ENCODE measurements at regions not wholly inside any gene's neighbourhood (a gene's known extent, or its start where the extent isn't known, plus 50 kb on each side); places are given as distances from the start of the nearest gene placed in this dataset.

DNA sequence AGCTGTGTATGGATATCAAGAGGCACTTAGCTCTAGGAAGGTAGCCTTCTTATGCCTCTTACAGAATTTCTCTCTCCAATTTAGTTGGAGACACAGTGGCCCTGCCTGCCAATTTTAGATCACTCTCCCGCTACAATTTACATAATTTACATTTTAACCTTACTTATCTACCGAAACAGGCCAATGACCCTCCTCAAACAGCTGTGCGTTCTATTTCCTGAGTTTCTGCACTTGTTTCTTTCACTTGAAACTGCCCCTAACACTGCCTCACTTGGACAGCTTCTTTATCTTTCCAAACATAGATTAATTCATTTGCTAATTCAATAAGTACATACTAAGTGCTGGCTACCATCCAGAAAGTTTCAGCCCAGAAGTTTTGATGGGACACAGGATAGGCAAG lies 52.9 kb upstream of the HDDC2 start:
- no peak overlapping the region for H3K4me3 ChIP-seq
- no peaks in the 10 kb centered on the region for H3K36me3 ChIP-seq
- no peaks in the 10 kb centered on the region for H3K4me1 ChIP-seq
- peaks cover 0 to 4% (median 0%) of the 10 kb centered on the region in 4 donors for H3K27me3 ChIP-seq
- no peak for ATAC-seq
- intact Hi-C loops (cut with DNase I): no loop called here
- no peak for FAIRE-seq
- 48 to 65% methylated on average over 3 of the region's 3 CpGs for WGBS, 2 donors
- no peak overlapping the region for H3K27ac ChIP-seq
- DNase-seq: no peak
- TF ChIP-seq CTCF (IDR thresholded peaks at IDR 0.05): no peak
- H3K9me3 ChIP-seq: no peaks in the 10 kb centered on the region

DNA sequence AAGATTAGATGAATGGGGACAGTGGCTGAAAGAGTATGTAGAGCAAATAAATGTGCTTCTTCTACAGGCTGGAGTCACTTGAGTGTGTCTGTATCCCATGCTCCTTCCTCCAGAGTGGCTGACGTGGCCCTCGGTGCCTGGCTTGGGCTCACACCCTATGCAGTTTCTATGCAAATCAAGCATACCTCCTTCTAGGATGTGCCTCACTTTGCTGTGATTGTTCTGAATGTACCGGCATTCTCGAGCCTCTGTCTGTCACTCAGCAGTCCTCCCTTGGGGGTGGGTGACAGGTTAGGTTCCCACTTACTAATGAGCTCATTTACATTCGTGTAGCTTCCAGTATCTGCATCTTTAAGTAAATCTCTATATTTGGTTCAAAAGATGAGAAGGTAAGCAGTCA lies 55.1 kb upstream of the HDDC2 start:
- WGBS, 2 donors: 24 to 37% methylated on average over 5 of the region's 5 CpGs

GRCh38 chr6:125357515-125358256 lies 55.9 kb upstream of the HDDC2 start:
- ATAC-seq (no peak), FAIRE-seq (no peak), DNase-seq (no peak)
- Histone ChIP-seq H3K4me1 (peaks cover 0 to under 1% (median 0%) of the 10 kb centered on the region in 3 donors), H3K27me3 (peaks cover 0 to 4% (median 0%) of the 10 kb centered on the region in 4 donors), H3K27ac (no peak overlapping the region), H3K4me3 (no peak overlapping the region), H3K36me3 (no peaks in the 10 kb centered on the region), H3K9me3 (no peaks in the 10 kb centered on the region)
- intact Hi-C loops (cut with DNase I): no loop called here
- WGBS, 2 donors: 31 to 38% methylated on average over 8 of the region's 8 CpGs
- TF ChIP-seq CTCF (IDR thresholded peaks at IDR 0.05): no peak

More for the DNA sequence above, 55.1 kb upstream of the HDDC2 start:
- Histone ChIP-seq H3K27ac (no peak overlapping the region), H3K36me3 (no peaks in the 10 kb centered on the region), H3K4me1 (no peaks in the 10 kb centered on the region), H3K9me3 (no peaks in the 10 kb centered on the region), H3K27me3 (peaks cover 0 to 4% (median 0%) of the 10 kb centered on the region in 4 donors), H3K4me3 (no peak overlapping the region)
- DNase-seq (no peak), FAIRE-seq (no peak), ATAC-seq (no peak)
- intact Hi-C loops (cut with DNase I): no loop called here
- TF ChIP-seq CTCF (IDR thresholded peaks at IDR 0.05): no peak

DNA sequence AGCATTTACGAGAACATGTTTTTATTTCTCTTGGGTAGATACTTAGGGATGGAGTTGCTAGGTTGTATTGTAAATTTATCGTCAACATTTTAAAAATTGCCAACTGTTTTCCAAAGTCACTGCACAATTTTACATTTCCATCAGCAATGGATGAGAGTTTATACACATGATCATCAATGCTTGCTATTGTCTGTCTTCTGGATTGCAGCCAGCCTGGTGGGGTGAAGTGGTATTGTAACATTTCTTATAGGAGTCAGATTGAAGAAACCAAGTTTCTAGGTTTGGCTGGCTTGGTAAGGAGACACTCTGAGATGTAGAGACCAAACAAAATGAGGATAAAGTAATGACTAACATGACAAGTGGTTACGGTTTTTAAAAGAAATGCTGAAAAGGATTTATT lies 57.1 kb upstream of the HDDC2 start:
- intact Hi-C loops (cut with DNase I): no loop called here
- no peak overlapping the region for H3K4me3 ChIP-seq
- no peaks in the 10 kb centered on the region for H3K9me3 ChIP-seq
- FAIRE-seq: no peak
- H3K36me3 ChIP-seq: no peaks in the 10 kb centered on the region
- WGBS, 2 donors: 84 to 88% methylated on average over 3 of the region's 3 CpGs
- H3K4me1 ChIP-seq: peaks cover 0 to 4% (median 0%) of the 10 kb centered on the region in 3 donors
- no peak overlapping the region for H3K27ac ChIP-seq
- no peak for TF ChIP-seq CTCF (IDR thresholded peaks at IDR 0.05)
- no peak for ATAC-seq
- DNase-seq: no peak
- H3K27me3 ChIP-seq: peaks cover 0 to under 1% (median 0%) of the 10 kb centered on the region in 4 donors

DNA sequence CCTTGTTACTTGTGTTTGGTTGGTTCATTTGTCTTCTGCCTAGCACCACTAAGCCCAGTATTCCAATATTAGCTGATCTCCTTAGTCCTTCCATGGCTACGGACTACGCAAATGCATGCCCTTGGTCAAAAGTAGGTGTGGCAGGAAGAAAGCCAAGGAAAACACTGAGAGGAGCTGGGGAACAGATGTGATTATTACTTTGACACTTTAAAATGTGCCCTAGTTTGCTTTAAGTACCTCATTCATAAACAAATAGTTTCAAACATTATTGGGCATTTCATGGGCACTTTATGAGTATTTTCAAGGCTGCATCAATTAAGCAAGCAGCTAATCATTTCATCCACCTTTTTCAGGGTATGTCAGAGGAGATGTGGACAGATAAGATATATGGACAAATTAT lies 60.1 kb upstream of the HDDC2 start:
- DNase-seq (no peak), FAIRE-seq (no peak)

More for the DNA sequence above, 60.1 kb upstream of the HDDC2 start:
- intact Hi-C loops (cut with DNase I): no loop called here
- H3K4me1 ChIP-seq: peaks cover 0 to 4% (median 0%) of the 10 kb centered on the region in 3 donors
- H3K9me3 ChIP-seq: no peaks in the 10 kb centered on the region
- H3K27me3 ChIP-seq: no peaks in the 10 kb centered on the region
- TF ChIP-seq CTCF (IDR thresholded peaks at IDR 0.05): no peak
- WGBS, 2 donors: 44% methylated on average over 2 of the region's 2 CpGs
- no peaks in the 10 kb centered on the region for H3K36me3 ChIP-seq
- H3K4me3 ChIP-seq: no peak overlapping the region
- ATAC-seq: peak in 1 of 4 donors; percentile 49
- no peak overlapping the region for H3K27ac ChIP-seq
